Upper lobe of right lung (tissue), 1 donor: ENCODE measurements at regions not wholly inside any gene's neighbourhood (a gene's known extent, or its start where the extent isn't known, plus 50 kb on each side); places are given as distances from the start of the nearest gene placed in this dataset.
A peak's percentile ranks its signal among the peaks of the same experiment; 100 is the strongest.

Source experiments
- ATAC-seq: fragments of 200-7000 bp; cut with Tn5 transposase; one replicate; pipeline ENCODE4 v1.9.1; 2020; ENCODE audit warnings: mild to moderate bottlenecking, moderate library complexity
- DNase-seq: peaks from one replicate; pipeline ENCODE4 v3.0.0-alpha.2; 2020
- H3K27ac ChIP-seq: fragments of 200-600 bp; one replicate; pipeline ENCODE4 v1.8.0; 2022
- H3K27me3 ChIP-seq: fragments of 200-600 bp; one replicate; pipeline ENCODE4 v1.8.0; 2022; ENCODE audit warnings: mild to moderate bottlenecking
- H3K36me3 ChIP-seq: fragments of 200-600 bp; one replicate; pipeline ENCODE4 v1.8.0; 2022
- H3K4me1 ChIP-seq: fragments of 200-600 bp; one replicate; pipeline ENCODE4 v1.8.0; 2022
- H3K4me3 ChIP-seq: fragments of 200-600 bp; one replicate; pipeline ENCODE4 v1.8.0; 2022; ENCODE audit warnings: mild to moderate bottlenecking
- H3K9me3 ChIP-seq: fragments of 200-600 bp; one replicate; pipeline ENCODE4 v1.8.0; 2022
- intact Hi-C: fragments of 100-400 bp; cut with DNase I; formaldehyde crosslinking; loops from one replicate; pipeline ENCODE4 v1.11.0; 2022
- TF ChIP-seq, protein P1 (sequence below): fragments of 200-600 bp; IDR thresholded peaks from one replicate; pipeline ENCODE4 v1.8.0; 2022; ENCODE audit warnings: antibody characterized with exemption
- donor health status: DM: no; HTN: yes; CAD: no; lungs with severe emphysema.

DNA sequence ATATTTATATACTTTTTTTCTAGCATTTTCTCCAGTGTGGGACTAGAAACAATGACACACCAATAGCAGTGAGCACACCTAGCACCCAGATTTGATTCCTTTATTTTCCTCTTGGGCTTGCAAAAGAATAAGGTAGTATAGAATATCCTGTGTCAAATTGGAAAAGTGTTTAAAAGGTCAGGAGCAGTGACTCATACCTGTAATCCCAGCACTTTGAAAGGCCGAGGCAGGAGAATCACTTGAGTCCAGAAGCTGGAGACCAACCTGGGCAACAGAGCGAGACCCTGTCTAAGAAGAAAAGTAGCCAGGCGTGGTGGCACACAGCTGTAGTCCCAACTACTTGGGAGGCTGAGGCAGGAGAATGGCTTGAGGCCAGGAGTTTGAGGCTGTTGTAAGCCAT is 53.8 kb upstream of the SGPP1 start:
- no peaks in the 10 kb centered on the region for H3K27me3 ChIP-seq
- DNase-seq (no peak), ATAC-seq (no peak)
- H3K9me3 ChIP-seq = no peaks in the 10 kb centered on the region
- no peaks in the 10 kb centered on the region for H3K36me3 ChIP-seq
- no peak overlapping the region for H3K27ac ChIP-seq
- no peaks in the 10 kb centered on the region for H3K4me1 ChIP-seq
- H3K4me3 ChIP-seq = no peak overlapping the region
- intact Hi-C loops = no loop called here
- TF ChIP-seq, protein P1, sequence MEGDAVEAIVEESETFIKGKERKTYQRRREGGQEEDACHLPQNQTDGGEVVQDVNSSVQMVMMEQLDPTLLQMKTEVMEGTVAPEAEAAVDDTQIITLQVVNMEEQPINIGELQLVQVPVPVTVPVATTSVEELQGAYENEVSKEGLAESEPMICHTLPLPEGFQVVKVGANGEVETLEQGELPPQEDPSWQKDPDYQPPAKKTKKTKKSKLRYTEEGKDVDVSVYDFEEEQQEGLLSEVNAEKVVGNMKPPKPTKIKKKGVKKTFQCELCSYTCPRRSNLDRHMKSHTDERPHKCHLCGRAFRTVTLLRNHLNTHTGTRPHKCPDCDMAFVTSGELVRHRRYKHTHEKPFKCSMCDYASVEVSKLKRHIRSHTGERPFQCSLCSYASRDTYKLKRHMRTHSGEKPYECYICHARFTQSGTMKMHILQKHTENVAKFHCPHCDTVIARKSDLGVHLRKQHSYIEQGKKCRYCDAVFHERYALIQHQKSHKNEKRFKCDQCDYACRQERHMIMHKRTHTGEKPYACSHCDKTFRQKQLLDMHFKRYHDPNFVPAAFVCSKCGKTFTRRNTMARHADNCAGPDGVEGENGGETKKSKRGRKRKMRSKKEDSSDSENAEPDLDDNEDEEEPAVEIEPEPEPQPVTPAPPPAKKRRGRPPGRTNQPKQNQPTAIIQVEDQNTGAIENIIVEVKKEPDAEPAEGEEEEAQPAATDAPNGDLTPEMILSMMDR = no peak

GRCh38 chr14:63782683-63783389 is 55.0 kb upstream of the SGPP1 start:
- Histone ChIP-seq H3K36me3 (no peaks in the 10 kb centered on the region), H3K4me3 (no peak overlapping the region), H3K27ac (no peak overlapping the region), H3K27me3 (no peaks in the 10 kb centered on the region), H3K9me3 (no peaks in the 10 kb centered on the region), H3K4me1 (no peaks in the 10 kb centered on the region)
- intact Hi-C loops = no loop called here
- no peak for ATAC-seq
- DNase-seq = no peak
- TF ChIP-seq, protein P1 = no peak

GRCh38 chr14:63788011-63788933 is 60.4 kb upstream of the SGPP1 start:
- TF ChIP-seq, protein P1 = no peak
- no peak overlapping the region for H3K27ac ChIP-seq
- no peak for DNase-seq
- H3K4me1 ChIP-seq = no peaks in the 10 kb centered on the region
- H3K9me3 ChIP-seq = no peaks in the 10 kb centered on the region
- ATAC-seq = peak; percentile 19
- intact Hi-C loops = no loop called here
- H3K4me3 ChIP-seq = no peak overlapping the region
- no peaks in the 10 kb centered on the region for H3K36me3 ChIP-seq
- H3K27me3 ChIP-seq = no peaks in the 10 kb centered on the region

DNA sequence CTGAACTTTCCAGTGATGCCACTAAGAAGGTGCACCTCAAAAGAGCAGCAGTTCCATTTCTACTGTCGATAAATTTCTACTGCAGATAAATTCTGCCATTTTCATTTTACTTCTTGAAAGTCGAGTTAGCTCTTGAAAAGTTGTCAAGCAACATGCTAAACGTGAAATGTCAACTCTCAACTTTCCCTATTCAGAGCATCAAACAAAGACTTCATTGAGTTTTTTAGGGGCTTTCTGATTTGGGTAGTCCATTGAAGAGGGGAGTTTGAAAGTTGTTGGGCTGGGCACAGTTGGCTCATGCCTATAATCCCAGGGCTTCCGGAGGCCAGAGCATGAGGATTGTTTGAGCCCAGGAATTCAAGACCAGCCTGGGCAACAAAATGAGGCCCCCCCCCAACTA is 59.4 kb upstream of the SYNE2 start:
- intact Hi-C loops = no loop called here
- ATAC-seq (no peak), DNase-seq (no peak)
- no peaks in the 10 kb centered on the region for H3K36me3 ChIP-seq
- H3K27me3 ChIP-seq = no peaks in the 10 kb centered on the region
- TF ChIP-seq, protein P1 = no peak
- H3K9me3 ChIP-seq = no peaks in the 10 kb centered on the region
- H3K4me1 ChIP-seq = no peaks in the 10 kb centered on the region
- no peak overlapping the region for H3K27ac ChIP-seq
- H3K4me3 ChIP-seq = no peak overlapping the region

GRCh38 chr14:63795532-63795931 is 57.3 kb upstream of the SYNE2 start:
- no peak for DNase-seq
- no peaks in the 10 kb centered on the region for H3K4me1 ChIP-seq
- ATAC-seq = no peak
- H3K36me3 ChIP-seq = no peaks in the 10 kb centered on the region
- TF ChIP-seq, protein P1 = no peak
- no peak overlapping the region for H3K4me3 ChIP-seq
- H3K9me3 ChIP-seq = no peaks in the 10 kb centered on the region
- no peak overlapping the region for H3K27ac ChIP-seq
- intact Hi-C loops = no loop called here
- no peaks in the 10 kb centered on the region for H3K27me3 ChIP-seq
